SJCRH30 (cell line): ENCODE measurements at regions not wholly inside any gene's neighbourhood (a gene's known extent, or its start where the extent isn't known, plus 50 kb on each side); places are given as distances from the start of the nearest gene placed in this dataset.

ENCODE experiments used
- DNase-seq, 2 experiments: peaks; one replicate each; pipeline ENCODE4 v3.0.0-alpha.2; 2015 to 2020
- H3K27ac ChIP-seq: fragments of 250-450 bp; sonication (Bioruptor Pico); 2 replicates; pipeline ENCODE4 v1.5.1; 2020; ENCODE audit warnings: mild to moderate bottlenecking, moderate library complexity
- H3K27me3 ChIP-seq: fragments of 250-450 bp; sonication (Bioruptor Pico); 2 replicates; pipeline ENCODE4 v1.5.1; 2020; ENCODE audit warnings: mild to moderate bottlenecking, moderate library complexity
- H3K36me3 ChIP-seq: fragments of 250-450 bp; sonication (Bioruptor Pico); 2 replicates; pipeline ENCODE4 v1.5.1; 2020; ENCODE audit warnings: mild to moderate bottlenecking, moderate library complexity
- H3K4me1 ChIP-seq: fragments of 250-450 bp; sonication (Bioruptor Pico); 2 replicates; pipeline ENCODE4 v1.5.1; 2020; ENCODE audit warnings: mild to moderate bottlenecking, moderate library complexity
- H3K4me3 ChIP-seq: fragments of 250-450 bp; sonication (Bioruptor Pico); 2 replicates; pipeline ENCODE4 v1.5.1; 2020; ENCODE audit warnings: mild to moderate bottlenecking, moderate library complexity
- H3K9me3 ChIP-seq: fragments of 250-450 bp; sonication (Bioruptor Pico); replicated peaks from 2 replicates; pipeline ENCODE4 v1.5.1; 2020; ENCODE audit warnings: mild to moderate bottlenecking, moderate library complexity

- Histone ChIP-seq H3K36me3 (no peaks in the 10 kb centered on the region), H3K27me3 (no peaks in the 10 kb centered on the region), H3K27ac (no peak overlapping the region), H3K4me3 (no peak overlapping the region), H3K9me3 (no peaks in the 10 kb centered on the region), H3K4me1 (peaks cover 31% of the 10 kb centered on the region)
- no peak for DNase-seq
These were observed 59.0 kb upstream of the SMAD3 start for GRCh38 chr15:67006083-67007065.

GRCh38 chr15:67009576-67010569 lies 55.5 kb upstream of the SMAD3 start:
- Histone ChIP-seq H3K27ac (no peak overlapping the region), H3K4me1 (peaks cover 44% of the 10 kb centered on the region), H3K4me3 (no peak overlapping the region), H3K36me3 (no peaks in the 10 kb centered on the region), H3K9me3 (no peaks in the 10 kb centered on the region), H3K27me3 (no peaks in the 10 kb centered on the region)
- DNase-seq, result peak in 1 of 2 experiments; percentile 32

- no peaks in the 10 kb centered on the region for H3K27me3 ChIP-seq
- H3K4me3 ChIP-seq, result no peak overlapping the region
- H3K27ac ChIP-seq, result no peak overlapping the region
- H3K9me3 ChIP-seq, result no peaks in the 10 kb centered on the region
- peak; percentile 39 to 57 for DNase-seq
- H3K4me1 ChIP-seq, result peaks cover 48% of the 10 kb centered on the region
- H3K36me3 ChIP-seq, result no peaks in the 10 kb centered on the region
These were observed 54.3 kb upstream of the SMAD3 start for GRCh38 chr15:67010898-67011616.

GRCh38 chr15:67011617-67012005 lies 53.8 kb upstream of the SMAD3 start:
- H3K9me3 ChIP-seq, result no peaks in the 10 kb centered on the region
- peaks cover 52% of the 10 kb centered on the region for H3K4me1 ChIP-seq
- H3K4me3 ChIP-seq, result no peak overlapping the region
- DNase-seq, result no peak
- no peaks in the 10 kb centered on the region for H3K36me3 ChIP-seq
- no peak overlapping the region for H3K27ac ChIP-seq
- no peaks in the 10 kb centered on the region for H3K27me3 ChIP-seq

DNA sequence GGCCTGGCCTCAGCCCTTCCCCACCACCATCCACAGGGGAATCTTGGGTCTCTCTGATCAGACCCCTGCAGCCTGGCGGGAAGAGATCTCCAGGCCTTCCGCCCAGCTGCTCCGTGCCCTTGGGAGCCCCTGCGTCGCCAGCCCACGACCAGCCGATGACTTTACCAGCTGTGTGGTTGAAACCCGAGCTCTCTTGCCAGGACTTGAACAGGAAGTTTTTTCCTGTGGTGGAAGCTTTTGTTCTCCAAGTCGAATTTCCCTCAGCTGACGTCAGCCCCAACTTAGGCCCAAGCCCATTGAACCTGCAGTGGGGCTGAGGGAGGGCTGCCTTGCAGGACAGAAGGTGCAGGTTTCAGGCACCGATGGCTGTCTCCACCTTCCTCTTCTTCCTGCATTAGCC lies 51.7 kb upstream of the SMAD3 start:
- DNase-seq, result peak; percentile 96 to 98
- Histone ChIP-seq H3K27ac (peak overlapping the region; percentile 74), H3K4me1 (peaks cover 70% of the 10 kb centered on the region), H3K9me3 (no peaks in the 10 kb centered on the region), H3K27me3 (no peaks in the 10 kb centered on the region), H3K4me3 (no peak overlapping the region), H3K36me3 (no peaks in the 10 kb centered on the region)
